ENCODE measurements at regions not wholly inside any gene's neighbourhood (a gene's known extent, or its start where the extent isn't known, plus 50 kb on each side); places are given as distances from the start of the nearest gene placed in this dataset.

DNA sequence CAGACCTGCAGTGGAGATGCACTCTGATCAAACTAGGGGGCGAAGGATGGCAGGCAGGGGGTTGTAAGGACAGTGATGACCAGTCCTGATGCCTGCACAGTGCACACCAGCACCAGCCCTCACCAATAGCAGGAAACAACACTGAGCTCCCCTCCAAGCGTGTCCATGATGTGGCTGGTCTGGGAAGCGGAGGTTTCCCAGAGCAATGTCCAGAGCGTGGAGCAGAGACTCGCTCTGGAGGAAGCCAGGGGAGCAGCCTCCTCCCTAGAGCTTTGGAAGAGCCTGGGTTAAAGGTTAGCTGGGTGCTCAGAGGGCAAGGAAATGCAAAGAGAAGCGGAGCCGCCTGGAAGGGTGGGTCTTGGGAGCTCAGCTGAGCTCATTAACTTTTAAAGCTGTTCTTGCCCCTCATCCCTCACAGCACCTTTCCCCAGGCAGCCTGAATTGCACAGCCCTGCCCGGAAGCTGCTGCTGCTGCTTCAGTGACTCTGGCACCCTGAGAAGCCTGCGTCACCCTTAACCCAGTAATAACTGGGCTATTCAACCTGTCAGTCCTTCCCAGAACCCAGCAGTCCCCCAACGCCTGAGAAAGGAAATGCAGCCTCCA is 162.2 kb upstream of the RAB4A start:
- CTCF ChIA-PET (ENCODE audit: low intra/inter-chr PET ratio, low total read pairs) = no interaction called here
- Histone ChIP-seq H3K9me3 (ENCODE audit: low read length) (no peaks in the 10 kb centered on the region), H2AFZ (ENCODE audit: low read length) (no peak overlapping the region), H3K36me3 (replicated peaks in 1 of 2; ENCODE audit: control insufficient read depth in 1 of 2, insufficient read depth in 2 of 2, low read length in 2 of 2) (no peaks in the 10 kb centered on the region), H3K4me2 (ENCODE audit: low read depth, low read length) (peak overlapping the region; percentile 73), H3K27ac (ENCODE audit: extremely low read length, insufficient read depth, low read length) (peak overlapping the region; percentile 68), H3K79me2 (ENCODE audit: insufficient read depth, low read length) (no peaks in the 10 kb centered on the region), H4K20me1 (ENCODE audit: insufficient read depth, low read length) (no peaks in the 10 kb centered on the region), H3K27me3 (ENCODE audit: control insufficient read depth in 1 of 2, insufficient read depth in 2 of 2, low read length in 2 of 2) (no peaks in the 10 kb centered on the region), H3K4me1 (ENCODE audit: insufficient read depth, low read length) (peaks cover 95% of the 10 kb centered on the region), H3K4me3 (replicated peaks in 1 of 3; ENCODE audit: insufficient read depth in 1 of 3, low read depth in 2 of 3, low read length in 3 of 3) (peak overlapping the region in 1 of 3 experiments; percentile 45; a peak in 2 of 6 replicates), H3K9ac (ENCODE audit: insufficient read depth, low read depth, low read length) (peak overlapping the region; percentile 60)
- no TSS peak for BruUV-seq (replicated peaks)
- intact Hi-C loops (cut with micrococcal nuclease; ENCODE audit: unreplicated experiment) = loop anchor here (10.0 kb wide), 1 partner anchor 116 kb away; no protein-coding TSS in a partner anchor
- peak; percentile 42 for FAIRE-seq
- DNase-seq (ENCODE audit: low spot score) = peak; percentile 33
- ATAC-seq = peak; percentile 85
- 22% methylated on average over 10 of the region's 10 CpGs for WGBS (ENCODE audit: low lambda C conversion rate)
- POLR2A ChIA-PET = interaction anchor here (1.0 to 2.4 kb wide), 7 partner anchors 9 to 271 kb away, joined by 3 to 15 read pairs (median 5); no protein-coding TSS in a partner anchor
- in situ Hi-C loops (cut with HindIII; ENCODE audit: extremely low pct_ligation_motif_present, low pct_unique_long_range_greater_than_20kb) = no loop called here
- TF ChIP-seq GABPA (IDR thresholded peaks at IDR 0.05; ENCODE audit: low read depth, low read length) (no peak), GABPA (CRISPR knock-in tag; IDR thresholded peaks at IDR 0.05; ENCODE audit: low read depth) (peak; percentile 51; the same call in 1 of the 2 replicates), SALL1 (CRISPR knock-in tag; IDR thresholded peaks at IDR 0.05) (peak; percentile 71), ZNF879 (CRISPR knock-in tag; IDR thresholded peaks at IDR 0.05) (0 out of 2 replicates have a peak, but pooled peaks have one; percentile 29), ZNF543 (CRISPR knock-in tag; IDR thresholded peaks at IDR 0.05) (0 out of 2 replicates have a peak, but pooled peaks have one; percentile 50), ZNF629 (CRISPR knock-in tag; conservative IDR thresholded peaks at IDR 0.05) (no peak), NR2C2 (CRISPR knock-in tag; IDR thresholded peaks at IDR 0.05; ENCODE audit: borderline replicate concordance) (peak; percentile 62; the same call in 1 of the 2 replicates), RARA (CRISPR knock-in tag; IDR thresholded peaks at IDR 0.05) (peak; percentile 26; the same call in 1 of the 2 replicates), SNRNP70 (IDR thresholded peaks at IDR 0.05; ENCODE audit: low read depth, low read length) (no peak), TARDBP (CRISPR knock-in tag; IDR thresholded peaks at IDR 0.05) (0 out of 2 replicates have a peak, but pooled peaks have one; percentile 17), ZNF382 (CRISPR knock-in tag; IDR thresholded peaks at IDR 0.05; ENCODE audit: borderline replicate concordance) (no peak), ZNF331 (CRISPR knock-in tag; IDR thresholded peaks at IDR 0.05) (no peak), ZNF501 (CRISPR knock-in tag; IDR thresholded peaks at IDR 0.05) (no peak), AHR (CRISPR knock-in tag; IDR thresholded peaks at IDR 0.05) (no peak)
- TF ChIP-seq, protein P1, sequence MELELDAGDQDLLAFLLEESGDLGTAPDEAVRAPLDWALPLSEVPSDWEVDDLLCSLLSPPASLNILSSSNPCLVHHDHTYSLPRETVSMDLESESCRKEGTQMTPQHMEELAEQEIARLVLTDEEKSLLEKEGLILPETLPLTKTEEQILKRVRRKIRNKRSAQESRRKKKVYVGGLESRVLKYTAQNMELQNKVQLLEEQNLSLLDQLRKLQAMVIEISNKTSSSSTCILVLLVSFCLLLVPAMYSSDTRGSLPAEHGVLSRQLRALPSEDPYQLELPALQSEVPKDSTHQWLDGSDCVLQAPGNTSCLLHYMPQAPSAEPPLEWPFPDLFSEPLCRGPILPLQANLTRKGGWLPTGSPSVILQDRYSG (CRISPR knock-in tag; IDR thresholded peaks at IDR 0.05) = no peak
- TF ChIP-seq, protein P2, sequence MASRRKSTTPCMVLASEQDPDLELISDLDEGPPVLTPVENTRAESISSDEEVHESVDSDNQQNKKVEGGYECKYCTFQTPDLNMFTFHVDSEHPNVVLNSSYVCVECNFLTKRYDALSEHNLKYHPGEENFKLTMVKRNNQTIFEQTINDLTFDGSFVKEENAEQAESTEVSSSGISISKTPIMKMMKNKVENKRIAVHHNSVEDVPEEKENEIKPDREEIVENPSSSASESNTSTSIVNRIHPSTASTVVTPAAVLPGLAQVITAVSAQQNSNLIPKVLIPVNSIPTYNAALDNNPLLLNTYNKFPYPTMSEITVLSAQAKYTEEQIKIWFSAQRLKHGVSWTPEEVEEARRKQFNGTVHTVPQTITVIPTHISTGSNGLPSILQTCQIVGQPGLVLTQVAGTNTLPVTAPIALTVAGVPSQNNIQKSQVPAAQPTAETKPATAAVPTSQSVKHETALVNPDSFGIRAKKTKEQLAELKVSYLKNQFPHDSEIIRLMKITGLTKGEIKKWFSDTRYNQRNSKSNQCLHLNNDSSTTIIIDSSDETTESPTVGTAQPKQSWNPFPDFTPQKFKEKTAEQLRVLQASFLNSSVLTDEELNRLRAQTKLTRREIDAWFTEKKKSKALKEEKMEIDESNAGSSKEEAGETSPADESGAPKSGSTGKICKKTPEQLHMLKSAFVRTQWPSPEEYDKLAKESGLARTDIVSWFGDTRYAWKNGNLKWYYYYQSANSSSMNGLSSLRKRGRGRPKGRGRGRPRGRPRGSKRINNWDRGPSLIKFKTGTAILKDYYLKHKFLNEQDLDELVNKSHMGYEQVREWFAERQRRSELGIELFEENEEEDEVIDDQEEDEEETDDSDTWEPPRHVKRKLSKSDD (CRISPR knock-in tag; IDR thresholded peaks at IDR 0.05; ENCODE audit: low read depth) = peak; percentile 32; the same call in 1 of the 2 replicates
- TF ChIP-seq, protein P3, sequence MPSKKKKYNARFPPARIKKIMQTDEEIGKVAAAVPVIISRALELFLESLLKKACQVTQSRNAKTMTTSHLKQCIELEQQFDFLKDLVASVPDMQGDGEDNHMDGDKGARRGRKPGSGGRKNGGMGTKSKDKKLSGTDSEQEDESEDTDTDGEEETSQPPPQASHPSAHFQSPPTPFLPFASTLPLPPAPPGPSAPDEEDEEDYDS (CRISPR knock-in tag; IDR thresholded peaks at IDR 0.05) = no peak
- TF ChIP-seq, protein P4, sequence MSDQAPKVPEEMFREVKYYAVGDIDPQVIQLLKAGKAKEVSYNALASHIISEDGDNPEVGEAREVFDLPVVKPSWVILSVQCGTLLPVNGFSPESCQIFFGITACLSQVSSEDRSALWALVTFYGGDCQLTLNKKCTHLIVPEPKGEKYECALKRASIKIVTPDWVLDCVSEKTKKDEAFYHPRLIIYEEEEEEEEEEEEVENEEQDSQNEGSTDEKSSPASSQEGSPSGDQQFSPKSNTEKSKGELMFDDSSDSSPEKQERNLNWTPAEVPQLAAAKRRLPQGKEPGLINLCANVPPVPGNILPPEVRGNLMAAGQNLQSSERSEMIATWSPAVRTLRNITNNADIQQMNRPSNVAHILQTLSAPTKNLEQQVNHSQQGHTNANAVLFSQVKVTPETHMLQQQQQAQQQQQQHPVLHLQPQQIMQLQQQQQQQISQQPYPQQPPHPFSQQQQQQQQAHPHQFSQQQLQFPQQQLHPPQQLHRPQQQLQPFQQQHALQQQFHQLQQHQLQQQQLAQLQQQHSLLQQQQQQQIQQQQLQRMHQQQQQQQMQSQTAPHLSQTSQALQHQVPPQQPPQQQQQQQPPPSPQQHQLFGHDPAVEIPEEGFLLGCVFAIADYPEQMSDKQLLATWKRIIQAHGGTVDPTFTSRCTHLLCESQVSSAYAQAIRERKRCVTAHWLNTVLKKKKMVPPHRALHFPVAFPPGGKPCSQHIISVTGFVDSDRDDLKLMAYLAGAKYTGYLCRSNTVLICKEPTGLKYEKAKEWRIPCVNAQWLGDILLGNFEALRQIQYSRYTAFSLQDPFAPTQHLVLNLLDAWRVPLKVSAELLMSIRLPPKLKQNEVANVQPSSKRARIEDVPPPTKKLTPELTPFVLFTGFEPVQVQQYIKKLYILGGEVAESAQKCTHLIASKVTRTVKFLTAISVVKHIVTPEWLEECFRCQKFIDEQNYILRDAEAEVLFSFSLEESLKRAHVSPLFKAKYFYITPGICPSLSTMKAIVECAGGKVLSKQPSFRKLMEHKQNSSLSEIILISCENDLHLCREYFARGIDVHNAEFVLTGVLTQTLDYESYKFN (CRISPR knock-in tag; conservative IDR thresholded peaks at IDR 0.05) = peak; percentile 58

Data from HepG2 (cell line).